HG03175 (cell line): ENCODE measurements at regions not wholly inside any gene's neighbourhood (a gene's known extent, or its start where the extent isn't known, plus 50 kb on each side); places are given as distances from the start of the nearest gene placed in this dataset.
A peak's percentile ranks its signal among the peaks of the same experiment; 100 is the strongest.

Source experiments
- ATAC-seq: cut with Tn5 transposase; IDR thresholded peaks from one replicate; pipeline ENCODE4 v1.9.1; 2021; ENCODE audit warnings: mild to moderate bottlenecking, moderate library complexity; ENCODE audit not compliant: unreplicated experiment

GRCh38 chr18:38948436-38948835, 1382.8 kb upstream of the CELF4 start:
- no peak for ATAC-seq

DNA sequence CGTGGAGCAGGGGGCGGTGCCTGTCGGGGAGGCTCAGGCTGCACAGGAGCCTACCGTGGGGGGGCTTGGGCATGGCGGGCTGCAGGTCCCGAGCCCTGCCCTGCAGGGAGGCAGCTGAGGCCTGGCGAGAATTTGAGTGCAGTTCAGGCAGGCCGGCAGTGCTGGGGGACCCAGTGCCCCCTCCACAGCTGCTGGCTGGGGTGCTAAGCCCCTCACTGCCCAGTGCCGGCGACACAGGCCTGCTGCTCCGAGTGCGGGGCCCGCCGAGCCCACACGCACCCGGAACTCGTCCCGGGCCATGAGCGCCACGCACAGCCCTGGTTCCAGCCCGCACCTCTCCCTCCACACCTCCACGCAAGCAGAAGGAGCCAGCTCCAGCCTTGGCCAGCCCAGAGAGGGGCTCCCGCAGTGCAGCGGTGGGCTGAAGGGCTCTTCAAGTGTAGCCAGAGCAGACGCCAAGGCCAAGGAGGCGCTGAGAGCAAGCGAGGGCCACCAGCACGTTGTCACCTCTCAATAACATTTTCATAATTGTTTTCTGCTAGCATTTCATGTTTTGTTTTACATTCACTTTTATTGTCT, 1378.9 kb upstream of the CELF4 start:
- ATAC-seq, result no peak

GRCh38 chr18:38941711-38942561, 1376.3 kb upstream of the CELF4 start:
- no peak for ATAC-seq

GRCh38 chr18:38940863-38941531, 1375.4 kb upstream of the CELF4 start:
- peak; percentile 90 for ATAC-seq

- peak; percentile 27 for ATAC-seq
Observed at GRCh38 chr18:38940475-38940862, 1374.9 kb upstream of the CELF4 start.

- ATAC-seq, result peak; percentile 79
Observed at GRCh38 chr18:38933910-38934510, 1368.4 kb upstream of the CELF4 start.

DNA sequence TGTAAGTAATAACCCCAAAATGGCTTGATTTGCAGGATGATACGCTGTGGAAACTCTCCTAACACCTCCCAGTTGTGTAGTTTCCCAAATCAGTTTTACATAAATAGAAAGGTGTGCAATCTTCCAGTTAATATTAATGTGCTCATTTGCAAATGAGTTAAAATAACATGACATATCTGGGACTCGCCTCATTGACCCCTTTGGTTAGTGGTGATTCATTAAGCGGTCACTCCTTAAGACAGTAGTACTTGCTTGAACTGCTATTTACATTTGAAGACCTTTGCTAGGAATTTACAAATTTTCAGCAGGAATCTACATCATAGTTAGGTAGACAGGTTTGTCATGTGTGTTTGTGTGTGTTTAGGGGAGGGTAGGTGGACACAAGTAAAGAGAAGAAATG, 1367.7 kb upstream of the CELF4 start:
- ATAC-seq, result peak; percentile 40

GRCh38 chr18:38932752-38933151, 1367.2 kb upstream of the CELF4 start:
- peak; percentile 59 for ATAC-seq

DNA sequence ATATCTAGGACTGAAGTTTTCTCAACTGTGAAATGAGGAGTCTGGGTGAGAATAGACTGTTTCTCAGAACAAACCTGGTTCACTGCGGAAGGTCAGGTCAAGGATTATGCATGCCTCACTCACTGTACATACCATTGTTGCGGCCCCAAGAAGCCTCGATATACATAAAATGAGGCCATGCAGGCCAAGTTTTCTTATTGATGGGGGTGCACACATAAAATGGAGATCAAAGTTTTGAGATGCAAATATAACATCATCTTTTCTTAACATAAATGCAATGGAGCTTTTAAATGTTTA, 1366.1 kb upstream of the CELF4 start:
- ATAC-seq, result no peak

GRCh38 chr18:38930881-38931753, 1365.5 kb upstream of the CELF4 start:
- no peak for ATAC-seq

- peak; percentile 9 for ATAC-seq
Observed at GRCh38 chr18:38923540-38923939, 1357.9 kb upstream of the CELF4 start.

DNA sequence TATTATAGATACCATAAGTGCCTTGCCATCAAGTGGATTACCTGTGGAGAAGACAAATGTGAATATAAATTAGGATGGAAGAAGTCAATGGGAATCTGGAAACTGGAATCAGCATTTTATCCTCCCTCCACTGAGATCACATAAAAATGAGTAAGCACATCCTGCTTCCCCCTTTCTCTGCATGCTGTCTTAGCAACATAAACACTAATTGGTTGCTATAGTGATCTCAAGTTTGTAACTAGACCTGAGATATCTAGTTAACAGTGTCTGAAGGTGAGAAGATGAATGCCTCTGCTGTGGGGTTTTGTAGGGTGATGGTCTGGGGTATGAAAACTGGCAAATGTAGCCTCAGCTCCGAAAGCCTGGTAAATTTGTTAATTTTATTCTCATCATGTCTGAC, 1357.5 kb upstream of the CELF4 start:
- ATAC-seq, result peak; percentile 76

DNA sequence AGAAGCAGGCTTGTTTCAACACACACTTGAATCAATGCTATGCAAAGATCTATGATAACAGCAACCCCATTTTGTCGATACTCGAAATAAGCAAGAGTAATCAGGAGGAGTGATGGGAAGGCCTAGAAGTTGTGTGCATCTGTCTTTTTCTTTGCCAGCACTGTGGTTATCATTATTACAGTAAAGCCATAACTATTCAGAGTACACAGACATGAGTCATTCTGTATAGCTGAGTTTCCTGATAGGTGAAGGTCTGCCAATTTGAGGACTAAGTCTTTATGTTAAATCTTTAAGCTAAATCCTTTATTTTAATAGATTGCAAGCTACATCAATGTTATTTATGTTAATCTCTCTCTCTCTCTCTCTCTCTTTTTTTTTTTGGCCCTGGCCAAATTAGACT, 1344.4 kb upstream of the CELF4 start:
- ATAC-seq, result no peak

DNA sequence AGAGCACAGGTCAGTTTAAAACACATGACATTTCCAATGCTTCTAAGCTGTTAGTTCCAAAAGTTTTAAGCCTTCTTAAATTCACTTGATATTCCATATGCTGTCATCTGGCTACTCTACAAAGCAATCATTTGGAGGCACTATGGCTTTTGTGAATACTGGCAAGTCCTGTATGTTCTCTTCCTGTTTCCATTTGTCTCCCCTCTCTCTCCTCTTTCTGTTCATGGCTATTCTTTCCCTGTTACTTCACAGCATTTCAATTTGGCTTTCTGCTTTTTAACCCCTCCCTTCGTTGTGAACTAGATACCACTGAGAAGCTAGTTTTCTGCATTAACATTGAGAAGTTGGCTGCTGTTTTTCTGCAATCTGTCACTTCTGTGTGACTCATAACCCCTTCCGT, 1337.2 kb upstream of the CELF4 start:
- ATAC-seq, result no peak

DNA sequence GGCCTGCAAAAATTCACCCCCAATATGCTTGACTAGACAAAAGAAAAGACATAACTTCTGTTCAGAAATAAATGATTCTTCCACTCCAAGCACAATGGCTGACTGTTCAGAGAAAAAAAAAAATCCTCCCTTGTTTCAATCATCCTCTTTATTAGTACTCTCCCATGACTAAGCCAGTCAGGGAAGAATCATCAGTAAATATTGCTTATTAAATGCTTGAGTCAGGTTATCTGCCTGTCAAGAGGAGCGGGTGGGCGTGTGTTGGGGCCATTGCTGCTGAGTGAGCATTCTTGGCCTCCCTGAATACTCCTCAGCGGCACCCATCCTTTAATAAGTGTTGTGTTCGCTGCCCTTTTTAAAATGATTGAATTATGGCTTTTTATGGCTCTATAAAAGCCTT, 1334.8 kb upstream of the CELF4 start:
- no peak for ATAC-seq

- ATAC-seq, result no peak
Observed at GRCh38 chr18:38900031-38900430, 1334.4 kb upstream of the CELF4 start.

- ATAC-seq, result no peak
Observed at GRCh38 chr18:38899252-38899651, 1333.7 kb upstream of the CELF4 start.

DNA sequence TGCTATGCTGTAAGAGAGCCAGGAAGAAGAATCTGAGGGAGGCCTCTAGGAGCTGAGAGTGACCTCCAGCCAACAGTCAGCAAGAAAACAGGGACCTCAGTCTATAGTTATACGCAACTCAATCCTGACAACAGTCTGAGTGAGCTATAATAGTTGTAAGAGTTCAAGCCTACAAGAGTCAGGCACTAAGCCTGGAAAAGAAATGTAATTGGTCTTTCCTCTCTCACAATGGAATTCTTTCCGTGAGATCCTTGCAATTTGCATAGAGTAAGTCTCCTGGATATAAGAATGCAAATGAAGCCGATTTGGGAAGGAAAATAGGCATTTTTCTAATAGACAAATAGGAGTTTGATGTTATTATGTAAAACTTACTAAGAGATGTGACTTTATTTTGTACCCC, 1332.6 kb upstream of the CELF4 start:
- ATAC-seq, result no peak

- ATAC-seq, result no peak
Observed at GRCh38 chr18:38895560-38895959, 1330.0 kb upstream of the CELF4 start.

- no peak for ATAC-seq
Observed at GRCh38 chr18:38887671-38888020, 1322.0 kb upstream of the CELF4 start.
